GM12892 (cell line): ENCODE measurements at regions not wholly inside any gene's neighbourhood (a gene's known extent, or its start where the extent isn't known, plus 50 kb on each side); places are given as distances from the start of the nearest gene placed in this dataset.

Experiments used
- POLR2A ChIP-seq: IDR thresholded peaks from 2 replicates; pipeline ENCODE4 v1.6.1; 2011; ENCODE audit warnings: low read depth, low read length, control low read depth
- POLR2AphosphoS5 ChIP-seq: IDR thresholded peaks from 2 replicates; pipeline ENCODE4 v1.6.1; 2011; ENCODE audit warnings: low read depth, low read length, control low read depth

DNA sequence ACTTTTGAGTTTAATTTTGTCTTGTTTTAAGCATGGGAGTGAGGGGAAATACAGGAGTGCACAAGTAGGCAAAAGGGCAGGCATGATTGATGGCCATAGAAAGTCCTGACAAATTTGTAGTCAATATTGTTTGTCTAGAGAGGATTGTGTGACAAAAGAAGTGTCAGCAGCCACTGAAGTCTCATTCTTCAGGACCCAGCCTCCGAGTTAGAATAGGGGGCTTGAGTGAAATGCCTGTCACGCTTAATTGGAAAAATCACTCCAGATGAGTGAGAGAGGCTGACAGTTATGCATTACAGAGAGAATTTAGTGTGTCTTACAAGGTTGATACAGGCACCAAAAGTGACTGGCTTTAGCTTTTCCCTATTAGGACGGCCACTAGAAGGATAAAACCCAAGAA lies 81.9 kb upstream of the RPS23 start:
- TF ChIP-seq POLR2AphosphoS5 (no peak), POLR2A (no peak)
